Stimulated activated CD4-positive, alpha-beta T cell treated with anti-CD3 and anti-CD28 coated beads, Interleukin-12 subunit alpha, Interleukin-12 subunit beta, amount 100 ng/mL, for 48 hours (primary cell): ENCODE measurements at regions not wholly inside any gene's neighbourhood (a gene's known extent, or its start where the extent isn't known, plus 50 kb on each side); places are given as distances from the start of the nearest gene placed in this dataset.

Source experiments
- DNase-seq, 3 donors: peaks; one replicate each; pipeline ENCODE4 v3.0.0-alpha.2; 2020; ENCODE audit warnings: low read depth in 2 of 3, low spot score in 1 of 3

DNA sequence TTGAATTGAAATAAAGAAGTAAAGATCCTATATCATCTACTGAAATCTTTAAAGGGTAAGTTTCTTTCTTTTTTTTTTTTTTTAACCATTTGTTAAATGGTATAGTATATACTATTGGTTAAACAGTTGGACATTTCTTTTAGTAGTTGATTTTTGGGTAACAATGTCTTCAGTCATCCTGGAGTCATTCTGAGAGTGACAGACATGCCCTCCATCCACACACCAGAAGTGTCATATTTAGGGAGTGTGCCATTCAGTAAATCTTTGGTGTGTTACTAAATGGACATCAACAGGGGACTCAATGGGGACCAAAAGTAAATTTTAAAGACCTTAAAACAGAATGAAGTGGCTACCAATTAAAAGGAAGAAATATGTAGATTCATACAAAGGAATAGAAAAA is 50.8 kb upstream of the SLC39A10 start:
- no peak for DNase-seq

DNA sequence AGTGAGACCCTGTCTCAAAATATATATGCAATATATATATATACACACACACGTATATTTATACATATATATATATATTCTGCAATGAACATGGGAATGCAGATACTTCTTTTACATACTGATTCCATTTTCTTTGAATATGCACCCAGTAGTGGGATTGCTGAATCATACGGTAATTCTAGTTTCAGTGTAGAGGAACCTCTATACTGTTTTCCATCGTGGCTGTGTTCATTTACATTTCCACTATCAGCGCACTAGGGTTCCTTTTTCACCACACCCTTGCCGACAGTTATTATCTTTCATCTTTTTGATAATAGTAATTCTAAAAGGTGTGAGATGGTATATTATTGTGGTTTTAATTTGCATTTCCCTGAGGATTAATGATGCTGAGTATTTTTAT is 52.3 kb upstream of the SLC39A10 start:
- no peak for DNase-seq

DNA sequence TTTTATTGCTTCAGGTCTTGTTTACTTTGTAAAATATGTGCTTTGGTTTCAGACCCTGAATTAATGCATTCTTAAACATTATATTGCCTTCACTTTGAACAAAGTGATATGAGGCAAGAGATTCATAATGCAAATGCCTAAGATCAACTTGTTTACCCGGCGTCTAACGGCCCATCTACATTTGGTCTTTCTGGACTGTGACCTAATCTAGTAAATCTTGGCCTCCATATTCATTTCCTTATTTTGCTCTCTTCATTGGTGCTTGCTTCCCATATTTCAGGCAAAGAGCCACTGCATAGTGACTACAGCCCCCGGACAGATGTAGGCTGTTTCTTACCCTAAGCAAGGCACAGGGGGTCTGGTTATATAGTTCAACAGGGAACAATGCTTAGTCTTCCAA is 53.0 kb upstream of the SLC39A10 start:
- DNase-seq: no peak

DNA sequence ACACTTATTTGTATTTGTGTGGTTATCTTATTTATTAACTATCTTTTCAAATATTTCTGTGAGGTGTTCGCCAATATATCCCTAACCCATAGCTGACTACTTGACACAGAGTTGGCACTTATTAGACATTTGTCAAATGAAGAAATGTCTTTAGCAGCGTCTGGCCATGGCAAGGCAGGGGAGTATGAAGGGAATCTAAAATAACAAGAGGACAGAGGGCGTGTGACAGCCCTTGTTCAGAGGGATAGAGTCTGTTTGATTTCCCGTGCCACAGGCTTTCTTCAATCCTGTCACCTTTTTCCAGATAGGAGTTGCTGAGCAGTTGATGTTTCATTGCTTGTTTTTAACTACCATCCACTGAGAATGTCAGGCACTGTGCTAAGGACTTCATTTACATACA is 53.6 kb upstream of the SLC39A10 start:
- DNase-seq: no peak

DNA sequence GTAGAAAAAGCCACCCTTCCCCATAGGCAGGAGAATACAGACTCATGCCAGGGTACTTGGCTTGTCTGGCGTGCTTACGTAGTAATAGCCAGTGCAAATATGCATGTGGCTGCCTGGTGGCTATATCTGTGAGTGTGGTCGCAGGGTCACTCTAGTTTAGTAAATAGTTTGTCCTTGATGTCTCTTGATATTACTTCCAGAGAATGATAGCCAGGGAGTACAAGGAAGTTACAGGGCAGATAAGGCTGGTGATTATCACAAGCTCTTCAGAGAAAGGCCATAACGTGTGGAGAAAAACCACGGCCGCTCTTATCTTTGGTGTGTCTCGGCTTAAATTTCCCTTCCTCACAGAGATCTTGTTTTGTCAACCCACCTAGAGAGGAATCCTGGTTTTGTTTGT is 54.3 kb upstream of the SLC39A10 start:
- DNase-seq: no peak

DNA sequence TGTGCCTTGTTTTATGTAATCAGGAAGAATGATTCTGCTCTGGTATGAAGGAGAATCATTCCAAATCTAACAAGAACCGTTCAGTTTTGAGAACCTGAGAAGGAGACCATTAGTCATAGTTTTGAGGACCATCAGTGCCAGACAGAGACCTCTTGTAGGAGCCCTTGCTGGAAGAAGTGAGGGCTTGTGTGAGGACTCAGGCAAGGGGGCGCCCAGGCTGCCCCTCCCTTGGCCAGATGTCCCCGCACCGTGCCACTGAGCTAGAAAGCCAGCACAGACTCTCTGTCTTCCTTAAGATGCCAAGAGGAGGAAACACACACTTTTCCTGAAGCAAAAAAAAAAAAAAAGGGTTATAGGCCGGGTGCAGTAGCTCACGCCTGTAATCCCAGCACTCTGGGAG is 55.7 kb upstream of the SLC39A10 start:
- DNase-seq: no peak

DNA sequence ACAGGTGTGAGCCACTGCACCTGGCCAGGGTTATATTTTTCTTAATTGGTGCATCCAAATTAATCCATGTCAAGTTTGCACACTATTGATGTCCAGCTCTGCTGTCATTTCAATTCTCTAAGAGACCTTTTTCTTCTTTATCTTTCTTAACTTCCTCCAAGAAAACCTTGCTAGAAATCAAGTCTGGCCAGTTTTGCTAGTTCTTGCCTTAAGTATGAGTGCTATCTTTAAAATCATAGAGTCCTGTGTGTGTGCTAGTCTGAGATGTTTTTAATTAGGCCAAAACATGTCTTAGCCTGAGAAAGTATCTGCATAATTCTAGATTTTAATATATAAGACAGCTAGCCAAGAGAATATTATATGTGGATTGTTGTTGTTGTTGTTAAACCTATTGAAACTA is 56.2 kb upstream of the SLC39A10 start:
- DNase-seq: no peak

DNA sequence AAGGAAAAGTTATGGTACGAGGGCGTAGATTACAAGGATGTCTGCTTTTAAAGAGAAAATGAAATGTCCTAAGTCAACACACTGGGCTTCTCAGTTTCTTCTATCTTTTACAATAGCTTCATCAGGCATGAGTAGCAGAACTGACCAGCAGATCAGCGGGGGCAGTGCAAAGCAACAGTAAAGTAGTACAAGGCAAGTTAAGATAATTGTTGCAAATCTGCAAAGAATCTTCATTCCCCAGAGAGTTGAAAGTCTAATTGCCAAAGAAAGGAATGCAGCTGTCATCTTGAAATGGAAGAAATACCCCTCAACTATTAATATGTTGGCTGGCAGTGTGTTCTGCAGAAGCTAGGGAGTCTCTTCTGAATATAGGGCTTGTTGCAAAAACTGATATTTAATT is 60.2 kb upstream of the SLC39A10 start:
- DNase-seq: no peak

DNA sequence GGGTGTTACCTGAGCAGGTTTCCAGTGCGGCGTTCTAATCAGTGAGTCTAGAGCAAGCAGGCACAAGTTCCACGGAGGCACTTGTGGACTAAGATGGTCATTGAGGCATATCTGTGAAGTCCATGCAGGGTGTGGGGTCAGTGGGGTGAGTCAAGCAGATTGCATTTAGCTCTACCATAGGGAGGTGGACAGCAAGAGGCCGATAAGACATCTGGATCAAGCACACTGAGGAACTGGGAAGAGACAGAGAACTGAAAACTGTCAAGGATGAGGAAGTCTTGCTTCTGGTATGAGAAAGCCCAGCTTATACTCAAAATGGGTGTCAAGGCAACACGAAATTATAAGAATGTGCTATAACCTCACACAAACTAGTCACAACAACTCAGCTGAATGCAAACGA is 61.2 kb upstream of the SLC39A10 start:
- DNase-seq: no peak

DNA sequence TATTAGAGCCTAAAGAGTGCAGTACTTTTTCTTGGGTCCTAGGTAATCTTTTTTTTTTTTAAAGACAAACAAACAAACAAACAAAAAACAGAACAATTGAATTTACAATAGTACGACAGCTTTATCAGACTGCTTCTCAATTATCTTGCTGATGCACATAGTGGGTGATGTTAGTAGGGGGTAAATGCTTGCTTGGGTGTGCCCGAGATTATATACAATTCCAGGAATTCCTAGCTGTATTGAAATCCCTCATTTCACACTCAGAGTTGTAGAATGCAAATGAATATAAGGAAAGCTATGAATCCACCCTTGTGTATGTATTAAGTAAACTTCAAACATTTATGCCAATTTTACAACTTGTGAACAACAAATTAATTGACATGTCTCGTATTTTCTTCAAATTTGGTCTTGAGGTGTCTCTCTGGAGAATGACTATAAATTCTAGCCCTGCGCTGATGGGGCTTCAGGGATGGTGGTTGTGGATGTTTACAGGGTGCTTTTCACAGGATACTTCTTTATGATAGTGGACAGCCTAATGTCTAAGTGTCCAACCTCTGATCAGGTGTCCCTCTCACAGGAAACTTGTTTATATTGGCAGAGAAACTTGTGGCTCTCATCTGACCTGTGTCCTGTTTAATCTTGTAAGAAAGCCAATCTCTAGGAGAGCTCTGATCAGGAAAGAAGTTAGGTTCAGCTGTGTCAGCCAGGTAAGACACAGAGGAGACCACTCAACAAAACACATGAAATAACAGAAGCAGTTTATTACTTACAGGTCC is 61.9 kb upstream of the SLC39A10 start:
- no peak for DNase-seq

DNA sequence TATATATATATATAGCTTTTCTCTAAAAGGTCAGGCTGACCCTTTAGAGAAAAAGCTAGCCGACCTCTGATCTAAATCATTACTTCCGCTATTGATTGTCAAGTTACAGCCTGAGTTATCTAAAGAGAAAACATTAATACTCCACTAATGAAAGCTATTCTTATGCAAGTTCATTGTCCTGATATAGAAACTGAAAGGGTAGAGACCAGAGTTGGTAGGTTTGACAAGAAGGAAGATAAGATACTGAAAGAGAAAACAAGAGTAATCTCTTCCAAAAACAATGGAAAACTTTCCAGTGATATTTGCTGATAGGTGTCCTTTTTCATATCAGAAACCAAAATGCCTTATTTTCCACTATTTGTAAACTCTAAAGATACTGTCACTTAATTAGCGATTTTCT is 62.8 kb upstream of the SLC39A10 start:
- no peak for DNase-seq

DNA sequence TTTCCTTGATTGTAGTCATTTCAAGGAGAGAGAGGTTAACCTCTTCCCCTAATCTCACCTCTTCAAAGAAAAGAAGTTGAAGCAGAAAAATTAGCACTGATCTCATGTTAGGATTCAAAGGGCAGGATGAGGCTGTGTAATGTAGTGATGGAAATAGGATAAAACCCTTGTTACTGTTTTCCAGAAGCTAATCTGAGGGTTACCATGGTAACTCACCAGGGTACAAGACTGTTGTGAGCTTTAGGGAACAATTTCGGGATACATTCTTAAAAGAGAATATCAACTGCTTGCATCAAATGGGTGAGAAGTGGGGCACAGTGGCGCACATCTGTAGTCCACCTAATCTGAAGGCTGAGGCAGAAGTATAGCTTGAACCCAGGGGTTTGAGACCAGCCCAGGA is 64.9 kb upstream of the SLC39A10 start:
- DNase-seq: no peak

DNA sequence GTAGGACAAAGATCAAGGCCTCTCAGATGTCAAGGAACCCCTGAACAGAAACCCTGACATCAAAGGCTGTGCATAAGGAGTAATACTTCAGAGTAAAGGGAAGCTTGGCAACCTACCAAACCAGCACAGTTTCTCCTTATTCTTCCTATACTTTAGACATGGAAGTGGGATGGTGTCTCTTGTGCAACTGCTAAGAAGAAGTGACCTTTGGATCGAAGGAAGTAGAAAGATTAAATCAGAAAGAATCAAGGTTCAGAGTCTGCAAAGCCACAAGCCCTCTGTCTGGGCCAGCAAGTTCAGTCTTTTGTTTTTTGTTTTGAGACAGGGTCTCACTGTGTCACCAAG is 66.2 kb upstream of the SLC39A10 start:
- no peak for DNase-seq

DNA sequence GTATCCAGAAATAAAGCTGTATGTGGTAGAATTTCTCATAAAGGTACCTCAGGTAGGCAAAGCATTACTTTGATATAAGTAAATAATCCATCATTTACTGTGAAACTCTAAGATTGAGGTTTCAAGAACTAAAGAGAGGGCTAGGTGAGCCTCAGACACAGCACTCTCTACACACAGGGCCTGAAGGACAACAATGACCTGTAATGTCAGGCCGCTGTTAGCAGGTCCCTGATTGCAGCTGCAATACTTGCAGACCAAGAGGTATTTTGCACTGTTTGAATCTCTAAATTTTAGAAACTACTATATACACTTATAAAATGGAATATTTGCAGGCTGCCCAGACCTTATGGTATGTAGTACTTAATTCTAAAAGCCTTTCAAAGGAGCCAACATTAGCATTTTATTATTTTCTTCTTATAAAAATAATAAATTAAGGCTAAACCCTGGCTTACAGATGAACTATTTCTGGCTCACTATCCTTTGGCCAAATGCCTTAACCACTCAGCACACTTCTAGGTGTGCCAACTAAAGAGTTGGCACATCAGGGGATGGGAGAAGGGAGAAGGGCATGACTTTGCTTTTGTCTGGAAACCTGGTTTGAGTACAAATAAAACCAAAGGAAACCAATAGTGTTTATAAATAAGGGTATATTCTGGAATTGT is 66.7 kb upstream of the SLC39A10 start:
- DNase-seq: no peak

DNA sequence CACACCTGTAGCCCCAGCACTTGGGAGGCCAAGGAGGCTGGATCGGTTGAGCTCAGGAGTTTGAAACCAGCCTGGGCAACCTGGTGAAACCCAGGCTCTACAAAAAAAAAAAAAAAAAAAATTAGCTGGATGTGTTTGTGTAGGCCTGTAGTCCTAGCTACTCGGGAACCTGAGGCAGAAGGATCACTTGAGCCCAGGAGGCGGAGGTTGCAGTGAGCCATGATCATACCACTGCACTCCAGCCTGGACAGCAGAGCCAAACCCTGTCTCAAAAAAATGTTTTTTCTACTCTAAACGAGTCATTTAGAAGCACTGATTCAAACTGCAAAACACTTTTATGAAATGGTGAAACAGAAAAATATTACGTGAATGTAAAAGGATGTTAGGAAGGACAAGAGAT is 69.1 kb upstream of the SLC39A10 start:
- DNase-seq: no peak

DNA sequence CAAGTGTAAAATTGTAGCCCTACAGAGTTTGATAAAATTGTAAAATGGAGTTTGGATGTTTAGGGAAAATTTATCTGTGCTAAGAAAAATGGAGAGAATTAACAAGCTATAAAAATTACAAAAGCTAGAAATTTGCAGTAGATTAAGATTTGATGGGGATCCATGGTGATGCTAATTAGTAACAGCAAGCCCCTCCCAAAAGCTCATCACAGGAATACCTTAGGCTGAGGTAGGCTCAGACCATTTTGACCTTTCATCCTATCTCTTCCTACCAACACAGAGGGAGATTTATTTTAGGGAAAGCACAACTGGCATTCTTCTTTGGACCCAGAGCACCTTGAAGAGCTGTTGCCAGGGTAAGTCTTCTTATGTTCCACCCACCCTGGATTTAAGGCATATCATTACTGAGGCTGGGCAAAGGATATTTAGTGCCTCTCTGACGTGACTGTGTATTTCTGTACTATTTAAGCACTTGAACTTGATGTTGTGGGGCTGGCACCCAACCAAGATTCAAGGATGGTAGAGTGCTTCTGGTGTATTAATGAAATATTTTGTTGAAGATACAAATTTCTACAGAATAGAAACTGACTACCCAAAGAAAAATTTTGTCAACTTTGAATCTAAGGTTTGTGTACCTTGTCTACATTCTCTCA is 70.8 kb upstream of the SLC39A10 start:
- DNase-seq: no peak

DNA sequence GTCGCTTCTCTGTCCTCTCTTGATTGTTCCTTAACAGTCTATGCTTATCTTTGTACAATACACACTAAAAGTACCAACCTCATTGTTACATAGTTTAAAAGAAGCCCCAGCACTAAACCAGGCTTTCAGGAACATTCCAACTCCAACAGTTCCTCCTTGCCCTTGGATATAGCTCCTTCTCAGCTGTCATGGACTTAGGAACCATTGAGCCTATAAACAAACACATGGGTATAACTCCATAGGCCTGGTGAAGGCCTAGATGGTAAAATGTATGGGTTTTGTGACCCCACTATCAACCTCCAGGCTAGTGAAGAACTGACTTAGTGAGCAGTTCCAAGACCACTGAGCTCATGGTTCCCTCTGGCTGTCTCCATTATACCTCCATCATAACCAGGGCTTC is 74.8 kb upstream of the SLC39A10 start:
- DNase-seq: no peak

DNA sequence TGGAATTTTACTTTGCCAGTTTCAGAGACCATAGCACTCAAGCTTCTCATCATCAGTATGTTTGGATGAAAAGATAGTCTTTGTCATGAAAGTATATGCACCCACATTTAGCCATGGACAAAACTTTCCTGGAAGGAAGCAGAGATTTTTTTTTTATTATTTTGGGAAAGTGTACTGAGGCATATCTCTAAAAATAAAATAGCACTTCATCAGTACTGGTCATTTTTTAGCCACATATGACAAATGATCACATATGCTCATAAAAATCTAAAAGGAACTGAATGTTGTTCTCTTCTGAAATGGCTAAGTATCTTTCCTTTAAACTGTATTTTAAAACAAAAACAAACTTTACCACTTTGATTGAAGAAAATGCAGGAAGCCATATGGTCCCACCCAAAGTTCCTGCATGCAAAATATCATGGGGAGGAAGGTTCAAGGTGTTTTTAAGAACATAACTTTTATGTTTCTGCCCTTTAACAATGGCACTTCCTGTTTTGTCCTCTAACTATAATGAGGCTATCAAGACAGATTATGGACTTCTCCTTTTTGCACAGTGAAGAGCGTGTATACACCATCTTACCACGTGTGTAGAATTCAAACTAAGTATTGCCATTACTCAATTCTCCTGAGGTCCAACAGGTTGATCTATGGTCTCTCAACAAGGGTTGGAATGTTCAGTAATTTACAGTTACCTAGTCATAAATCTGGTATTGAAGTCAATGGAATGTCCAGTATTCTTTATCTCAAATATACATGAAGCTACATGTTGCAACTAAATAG is 77.1 kb upstream of the SLC39A10 start:
- DNase-seq: no peak

DNA sequence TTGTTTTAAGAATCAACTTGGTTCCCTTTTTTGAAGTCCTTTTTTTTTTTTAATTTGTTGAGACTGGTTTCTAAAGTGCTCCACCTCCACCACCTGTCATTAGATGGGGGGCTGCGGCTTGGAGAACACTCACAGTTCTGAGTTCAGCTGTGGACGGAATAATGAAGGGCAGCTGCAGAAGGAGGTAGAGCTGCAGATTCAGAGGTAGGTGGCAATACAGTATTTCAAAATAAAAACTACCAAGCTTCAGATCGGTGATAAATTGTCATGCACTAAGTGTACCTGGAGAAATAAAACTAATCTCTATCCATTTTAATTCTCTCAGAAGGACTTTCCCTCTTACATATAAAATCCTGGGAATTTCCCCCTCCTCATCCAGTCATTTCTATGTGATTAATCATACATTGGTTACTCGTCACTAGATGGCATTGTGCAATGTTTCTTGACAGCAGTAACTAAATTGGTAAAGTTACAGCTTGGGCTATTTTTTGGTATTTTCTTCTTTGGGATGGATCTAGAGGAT is 81.1 kb upstream of the SLC39A10 start:
- no peak for DNase-seq

DNA sequence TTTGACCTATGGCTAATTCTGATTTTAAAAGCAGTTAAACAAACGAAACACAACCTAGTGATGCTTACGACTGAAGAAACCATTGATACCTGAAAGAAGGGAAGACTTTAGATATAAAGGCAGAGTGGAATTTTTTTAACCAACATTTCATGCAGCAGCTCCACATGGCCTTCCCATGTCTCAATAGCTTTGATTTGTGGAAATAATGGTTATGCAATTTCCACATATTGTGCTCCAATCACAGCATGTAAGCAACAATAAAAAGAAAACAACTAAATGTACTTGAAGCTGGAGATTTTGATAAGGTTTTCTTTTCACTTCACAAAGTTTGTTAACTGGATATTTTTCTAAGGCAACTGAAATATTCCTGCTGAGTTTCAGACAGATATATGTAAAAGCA is 82.0 kb upstream of the SLC39A10 start:
- DNase-seq: no peak

DNA sequence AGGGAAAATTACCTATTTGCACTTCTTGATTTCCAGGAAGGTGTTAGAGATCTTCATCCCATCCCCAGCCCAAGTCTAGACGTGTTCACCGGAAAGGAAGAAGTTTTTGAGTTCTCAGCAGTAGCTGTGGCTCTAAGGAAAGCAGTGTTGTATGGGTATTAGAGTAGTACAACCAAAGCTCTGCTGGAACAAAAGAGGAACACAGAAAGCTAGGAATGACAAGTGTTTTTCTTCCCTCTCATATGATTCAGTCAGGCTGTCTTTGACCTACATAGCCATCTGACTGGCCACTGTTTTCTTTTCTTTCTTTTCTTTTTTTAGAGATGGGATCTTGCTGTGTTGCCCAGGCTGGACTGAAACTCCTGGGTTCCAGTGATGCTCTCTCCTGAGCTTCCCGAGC is 82.7 kb upstream of the SLC39A10 start:
- no peak for DNase-seq
